ENCODE measurements at regions not wholly inside any gene's neighbourhood (a gene's known extent, or its start where the extent isn't known, plus 50 kb on each side); places are given as distances from the start of the nearest gene placed in this dataset.

- DNase-seq (ENCODE audit: low read depth) = no peak
Measured at GRCh38 chr21:39055167-39055767, 128.0 kb downstream of the PSMG1 start.

DNA sequence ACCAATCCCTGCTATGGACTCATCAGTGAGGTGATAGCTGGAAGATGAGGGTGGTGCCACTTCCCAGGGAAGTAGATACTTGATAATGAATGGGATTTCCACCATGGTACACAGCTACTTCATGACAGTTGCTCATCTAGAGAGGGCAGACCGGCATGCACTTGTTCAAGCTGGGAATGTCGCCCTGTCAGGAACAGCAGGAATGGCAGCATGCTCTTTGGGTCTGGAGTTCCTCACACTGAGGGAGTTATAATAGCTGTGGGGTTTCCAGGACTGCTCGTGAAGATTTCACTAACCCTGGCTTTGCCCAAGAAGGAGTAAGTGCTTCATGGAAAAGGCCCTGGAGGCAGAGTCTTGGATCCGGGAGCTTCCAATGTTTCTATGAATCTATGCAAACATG lies 129.2 kb downstream of the PSMG1 start:
- no peak for DNase-seq (ENCODE audit: low read depth)

GRCh38 chr21:39053126-39053525 lies 130.1 kb downstream of the PSMG1 start:
- no peak for DNase-seq (ENCODE audit: low read depth)

- DNase-seq (ENCODE audit: low read depth) = no peak
Measured at GRCh38 chr21:39052718-39053117, 130.5 kb downstream of the PSMG1 start.

GRCh38 chr21:39051588-39051949 lies 131.7 kb downstream of the PSMG1 start:
- peak; percentile 55 for DNase-seq (ENCODE audit: low read depth)

DNA sequence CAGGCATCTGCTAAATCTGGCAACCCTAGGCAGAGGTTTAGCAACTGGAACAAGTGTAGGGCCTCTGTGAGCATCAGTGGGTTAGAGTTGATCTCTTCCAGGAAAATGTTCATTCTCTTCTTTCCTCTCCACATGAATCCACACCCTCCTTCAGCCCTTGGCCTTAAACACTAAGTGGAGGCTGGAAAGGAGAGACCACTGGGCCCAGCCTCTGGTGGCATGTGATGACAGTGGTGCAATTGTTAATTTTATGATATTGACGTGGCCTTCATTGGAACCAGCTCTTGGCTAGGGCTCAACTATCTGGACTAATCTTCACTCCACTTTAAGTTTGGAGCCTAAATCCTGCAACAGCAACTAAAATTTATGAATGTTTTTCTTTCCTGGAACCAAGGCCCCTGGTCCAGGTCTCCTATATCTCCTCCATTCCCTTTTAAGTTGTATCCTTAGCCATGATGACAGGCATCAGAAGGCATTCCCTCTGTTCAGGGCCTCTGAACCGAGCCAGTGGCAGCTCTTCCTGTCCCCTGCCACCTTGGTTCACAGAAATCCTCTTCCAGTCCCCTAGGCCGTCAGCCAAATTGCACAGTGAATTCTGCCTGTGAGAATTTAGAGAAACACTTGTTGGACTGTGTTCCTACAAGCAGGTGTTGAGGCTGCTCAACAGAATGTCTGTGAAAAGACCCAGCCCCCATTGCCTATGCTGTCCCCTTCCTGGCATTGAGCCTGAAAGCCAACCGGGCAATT lies 132.2 kb downstream of the PSMG1 start:
- DNase-seq (ENCODE audit: low read depth) = no peak

- peak; percentile 19 for DNase-seq (ENCODE audit: low read depth)
Measured at GRCh38 chr21:39048574-39048973, 134.7 kb downstream of the PSMG1 start.

DNA sequence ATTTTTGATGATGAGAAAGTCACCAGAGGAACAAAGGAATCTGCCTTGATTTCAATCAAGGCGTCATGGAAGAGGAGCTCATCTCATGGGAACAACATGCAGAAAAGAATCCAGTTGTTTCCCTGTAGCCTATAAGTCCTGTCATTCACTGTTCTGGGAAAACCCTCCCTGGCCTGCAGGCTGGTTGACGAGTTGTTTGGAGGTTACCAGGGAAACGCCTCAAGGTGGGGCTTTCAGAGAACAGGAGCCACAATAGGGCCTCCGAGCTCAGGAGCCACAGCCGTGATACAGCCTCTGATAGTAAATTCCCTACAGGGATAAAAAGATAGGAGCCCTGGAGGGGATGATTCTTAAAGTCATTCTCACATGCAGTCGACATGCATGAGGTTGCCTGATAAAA lies 135.2 kb downstream of the PSMG1 start:
- peak; percentile 84 for DNase-seq (ENCODE audit: low read depth)

- no peak for DNase-seq (ENCODE audit: low read depth)
Measured at GRCh38 chr21:39047046-39047445, 136.2 kb downstream of the PSMG1 start.

GRCh38 chr21:39046236-39046916 lies 136.9 kb downstream of the PSMG1 start:
- DNase-seq (ENCODE audit: low read depth) = no peak

DNA sequence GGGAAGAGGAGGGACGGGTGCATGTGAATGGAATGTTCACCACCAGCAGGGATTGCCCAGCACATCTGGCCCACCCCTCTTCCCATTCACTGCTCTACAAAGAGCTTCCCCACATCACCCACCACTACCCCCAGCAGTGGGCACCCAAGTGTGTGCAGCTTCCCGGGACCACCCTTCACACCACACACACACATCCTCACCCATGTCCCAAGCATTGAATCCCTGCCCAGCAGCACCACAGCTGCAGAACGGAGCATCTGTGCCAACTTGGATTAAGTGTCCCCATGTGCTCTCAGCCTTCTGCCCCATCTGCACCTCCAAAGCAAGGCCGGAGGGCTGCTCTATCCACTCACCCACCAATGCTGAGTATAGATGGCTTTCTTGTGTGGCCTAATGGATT lies 141.4 kb downstream of the PSMG1 start:
- DNase-seq (ENCODE audit: low read depth) = no peak

- DNase-seq (ENCODE audit: low read depth) = no peak
Measured at GRCh38 chr21:39040494-39041110, 142.6 kb downstream of the PSMG1 start.

- no peak for DNase-seq (ENCODE audit: low read depth)
Measured at GRCh38 chr21:39037807-39038405, 145.3 kb downstream of the PSMG1 start.

DNA sequence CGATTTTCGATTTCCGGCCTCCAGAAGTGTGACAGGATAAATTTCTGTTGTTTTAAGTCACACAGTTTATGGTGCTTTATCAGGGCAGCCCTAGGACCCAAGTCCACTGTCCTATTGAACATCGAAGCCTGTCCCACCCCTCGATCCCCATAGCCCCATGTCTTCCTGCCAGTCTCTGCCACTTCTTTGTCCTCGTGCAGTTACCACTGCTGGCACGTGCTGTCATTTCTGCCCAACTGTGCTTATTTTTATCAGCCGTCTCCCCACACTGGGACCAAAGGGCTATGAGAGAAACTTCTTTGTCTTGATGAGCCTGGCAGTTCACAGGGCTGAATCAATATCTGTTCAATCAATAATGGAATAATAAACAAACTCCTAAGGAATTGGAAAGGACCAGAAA lies 146.7 kb downstream of the PSMG1 start:
- no peak for DNase-seq (ENCODE audit: low read depth)

GRCh38 chr21:39034590-39035536 lies 148.4 kb downstream of the PSMG1 start:
- DNase-seq (ENCODE audit: low read depth) = no peak

- DNase-seq (ENCODE audit: low read depth) = peak; percentile 33
Measured at GRCh38 chr21:39033878-39034589, 149.2 kb downstream of the PSMG1 start.

GRCh38 chr21:39029900-39030884 lies 153.1 kb downstream of the PSMG1 start:
- DNase-seq (ENCODE audit: low read depth) = no peak

- DNase-seq (ENCODE audit: low read depth) = no peak
Measured at GRCh38 chr21:39029086-39029755, 154.0 kb downstream of the PSMG1 start.

- no peak for DNase-seq (ENCODE audit: low read depth)
Measured at GRCh38 chr21:39025198-39025597, 158.1 kb downstream of the PSMG1 start.

All from renal cortical epithelial cell (primary cell).